Endodermal cell (in vitro differentiated cells): ENCODE measurements at regions not wholly inside any gene's neighbourhood (a gene's known extent, or its start where the extent isn't known, plus 50 kb on each side); places are given as distances from the start of the nearest gene placed in this dataset.

Experiments
- DNase-seq: peaks from one replicate; pipeline ENCODE4 v3.0.0-alpha.2; 2017
- H3K27ac ChIP-seq: 2 replicates; pipeline ENCODE4 v1.5.1; 2013; ENCODE audit warnings: mild to moderate bottlenecking, low read depth, low read length, moderate library complexity
- H3K27me3 ChIP-seq: 2 replicates; pipeline ENCODE4 v1.6.1; 2013; ENCODE audit warnings: mild to moderate bottlenecking, low read length, moderate library complexity; ENCODE audit not compliant: insufficient read depth, control insufficient read depth, poor library complexity, severe bottlenecking
- H3K36me3 ChIP-seq: 2 replicates; pipeline ENCODE4 v1.7.0; 2013; ENCODE audit warnings: mild to moderate bottlenecking, low read length, moderate library complexity; ENCODE audit not compliant: control insufficient read depth, insufficient read depth
- H3K4me1 ChIP-seq: one replicate; pipeline ENCODE4 v1.7.0; 2013; ENCODE audit warnings: low read length; ENCODE audit not compliant: control insufficient read depth, insufficient read depth
- H3K4me3 ChIP-seq: 2 replicates; pipeline ENCODE4 v1.5.1; 2013; ENCODE audit warnings: mild to moderate bottlenecking, low read length, moderate library complexity
- H3K9ac ChIP-seq: 2 replicates; pipeline ENCODE4 v1.6.1; 2013; ENCODE audit warnings: mild to moderate bottlenecking, low read length, moderate library complexity; ENCODE audit not compliant: poor library complexity, severe bottlenecking; ENCODE audit errors: extremely low read depth
- H3K9me3 ChIP-seq: 2 replicates; pipeline ENCODE4 v1.6.1; 2013; ENCODE audit warnings: mild to moderate bottlenecking, low read length, moderate library complexity; ENCODE audit not compliant: control insufficient read depth
- H3K27ac Mint-ChIP-seq: 2 replicates; pipeline ENCODE4 v1.8.0; 2020; ENCODE audit warnings: mixed read lengths
- H3K27me3 Mint-ChIP-seq: 2 replicates; pipeline ENCODE4 v1.8.0; 2021; ENCODE audit warnings: mild to moderate bottlenecking, mixed read lengths; ENCODE audit not compliant: insufficient read depth
- H3K36me3 Mint-ChIP-seq: 2 replicates; pipeline ENCODE4 v1.8.0; 2020; ENCODE audit warnings: low read depth, mixed read lengths
- H3K4me1 Mint-ChIP-seq: 2 replicates; pipeline ENCODE4 v1.8.0; 2020; ENCODE audit warnings: mixed read lengths
- H3K4me3 Mint-ChIP-seq: 2 replicates; pipeline ENCODE4 v1.8.0; 2020; ENCODE audit warnings: mild to moderate bottlenecking, moderate library complexity, mixed read lengths
- H3K9me3 Mint-ChIP-seq: 2 replicates; pipeline ENCODE4 v1.8.0; 2020; ENCODE audit warnings: mild to moderate bottlenecking, mixed read lengths
- CTCF ChIP-seq: fragments of 200-600 bp; sonication (generic); conservative IDR thresholded peaks from 2 replicates; pipeline ENCODE4 v1.5.0; 2021; ENCODE audit warnings: antibody characterized with exemption, mild to moderate bottlenecking
- WGBS, 2 experiments: methylation state at CpG; one replicate each; pipeline versions ENCODE4 v1.1.5 to v1.1.7; 2013; ENCODE audit warnings: missing lambda C conversion rate in 2 of 2, mixed read lengths in 1 of 2; ENCODE audit not compliant: insufficient coverage in 1 of 2, insufficient read length in 1 of 2; 5-methylcytosine and 5-hydroxymethylcytosine counted together

DNA sequence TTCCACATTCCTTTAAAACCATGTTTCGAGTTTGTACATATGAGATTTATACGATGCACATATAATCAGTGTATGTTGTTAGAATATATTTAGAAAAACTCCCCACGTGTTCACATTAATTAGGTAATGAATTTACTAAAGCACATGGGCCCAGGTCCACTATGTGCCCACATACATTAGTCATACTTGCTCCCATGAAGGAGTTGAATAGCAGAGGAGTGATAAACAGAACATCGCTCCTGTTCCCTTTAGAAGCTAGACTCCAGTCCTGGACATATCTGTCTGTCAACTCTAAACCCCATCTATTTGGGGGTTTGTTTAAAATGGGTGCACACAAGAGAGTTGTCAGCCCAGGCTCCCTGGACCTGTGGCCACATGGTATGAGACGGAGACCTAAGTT lies 108.1 kb upstream of the TIAM2 start:
- no peaks in the 10 kb centered on the region for H3K27me3 Mint-ChIP-seq
- 98 to 100% methylated on average over 1 to 5 of the region's 5 CpGs for WGBS, 2 experiments
- DNase-seq: no peak

DNA sequence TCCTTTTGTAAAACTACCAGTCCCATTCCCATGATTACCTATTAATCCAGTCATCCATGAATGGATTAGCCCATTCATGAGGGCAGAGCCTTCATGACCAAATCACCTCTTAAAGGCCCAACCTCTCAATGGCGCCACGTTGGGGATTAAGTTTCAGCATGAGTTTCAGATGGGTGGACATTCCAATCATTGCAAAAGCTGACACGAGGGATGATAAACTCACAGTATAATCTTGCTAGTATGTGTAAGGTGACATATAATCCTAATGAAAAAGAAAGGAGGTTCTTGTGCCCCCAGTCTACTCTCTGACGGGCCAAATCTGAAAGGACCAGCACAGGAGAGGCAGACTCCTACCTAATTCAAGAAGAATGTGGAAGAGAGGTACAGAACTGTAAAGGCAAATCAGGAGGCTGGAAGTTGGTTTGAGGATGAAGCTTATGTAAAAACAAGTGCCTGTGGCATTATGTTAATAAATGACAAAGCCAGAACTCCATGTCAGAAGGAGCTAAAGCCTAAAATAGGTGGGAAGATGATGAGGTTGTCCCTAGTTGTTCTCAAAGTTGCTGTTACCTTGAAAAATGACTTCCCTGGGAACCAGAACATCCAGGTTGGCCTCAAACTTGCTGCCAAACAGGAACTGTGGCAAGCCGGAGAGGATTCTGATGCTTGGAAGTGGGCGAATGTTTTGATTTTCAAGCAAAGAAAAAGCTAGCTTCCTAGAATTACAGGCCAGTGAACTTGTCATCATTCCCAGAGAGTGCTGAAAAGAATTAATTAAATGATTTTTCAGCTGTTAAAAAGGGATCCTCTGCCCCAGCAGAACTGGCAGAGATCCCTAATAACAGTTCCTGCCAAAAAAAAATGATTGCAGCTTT lies 106.5 kb upstream of the TIAM2 start:
- Histone ChIP-seq H3K4me3 (no peak overlapping the region), H3K27me3 (no peaks in the 10 kb centered on the region), H3K9me3 (no peaks in the 10 kb centered on the region), H3K4me1 (no peaks in the 10 kb centered on the region), H3K9ac (no peak overlapping the region), H3K27ac (no peak overlapping the region), H3K36me3 (peaks cover 7% of the 10 kb centered on the region)
- Mint-ChIP-seq H3K36me3 (peaks cover 14% of the 10 kb centered on the region), H3K4me1 (no peaks in the 10 kb centered on the region), H3K9me3 (no peaks in the 10 kb centered on the region), H3K4me3 (no peak overlapping the region), H3K27ac (no peak overlapping the region), H3K27me3 (no peaks in the 10 kb centered on the region)
- TF ChIP-seq CTCF: no peak
- DNase-seq: no peak
- 92 to 97% methylated on average over 6 of the region's 6 CpGs for whole genome bisulfite sequencing, 2 experiments

More for the DNA sequence above, 108.1 kb upstream of the TIAM2 start:
- Histone ChIP-seq H3K27ac (no peak overlapping the region), H3K9ac (no peak overlapping the region), H3K4me1 (no peaks in the 10 kb centered on the region), H3K9me3 (no peaks in the 10 kb centered on the region), H3K27me3 (no peaks in the 10 kb centered on the region), H3K4me3 (no peak overlapping the region), H3K36me3 (peaks cover 17% of the 10 kb centered on the region)
- Mint-ChIP-seq H3K4me1 (no peaks in the 10 kb centered on the region), H3K27ac (no peak overlapping the region), H3K4me3 (no peak overlapping the region), H3K36me3 (peaks cover 26% of the 10 kb centered on the region), H3K9me3 (no peaks in the 10 kb centered on the region)
- no peak for TF ChIP-seq CTCF

GRCh38 chr6:154890874-154891273 lies 104.2 kb upstream of the TIAM2 start:
- no peaks in the 10 kb centered on the region for H3K36me3 ChIP-seq
- Mint-ChIP-seq H3K4me1 (no peaks in the 10 kb centered on the region), H3K27ac (peak overlapping the region; percentile 55), H3K27me3 (no peaks in the 10 kb centered on the region), H3K36me3 (peaks cover 3% of the 10 kb centered on the region), H3K4me3 (no peak overlapping the region), H3K9me3 (no peaks in the 10 kb centered on the region)
- TF ChIP-seq CTCF: no peak
- H3K9ac ChIP-seq: no peak overlapping the region
- H3K27ac ChIP-seq: no peak overlapping the region
- no peaks in the 10 kb centered on the region for H3K9me3 ChIP-seq
- peak; percentile 31 for DNase-seq
- H3K4me1 ChIP-seq: no peaks in the 10 kb centered on the region
- no peak overlapping the region for H3K4me3 ChIP-seq
- 94 to 100% methylated on average over 2 to 3 of the region's 3 CpGs for WGBS, 2 experiments
- no peaks in the 10 kb centered on the region for H3K27me3 ChIP-seq
